HG02852 (cell line): ENCODE measurements at regions not wholly inside any gene's neighbourhood (a gene's known extent, or its start where the extent isn't known, plus 50 kb on each side); places are given as distances from the start of the nearest gene placed in this dataset.

Experiments used
- ATAC-seq: cut with Tn5 transposase; IDR thresholded peaks from one replicate; pipeline ENCODE4 v1.9.1; 2021; ENCODE audit warnings: mild to moderate bottlenecking, moderate library complexity; ENCODE audit not compliant: unreplicated experiment

GRCh38 chr14:56933446-56933845, 123.2 kb upstream of the OTX2 start:
- no peak for ATAC-seq

- no peak for ATAC-seq
These were observed 108.7 kb upstream of the OTX2 start for GRCh38 chr14:56918849-56919574.

- no peak for ATAC-seq
These were observed 95.0 kb upstream of the OTX2 start for GRCh38 chr14:56905282-56905681.

DNA sequence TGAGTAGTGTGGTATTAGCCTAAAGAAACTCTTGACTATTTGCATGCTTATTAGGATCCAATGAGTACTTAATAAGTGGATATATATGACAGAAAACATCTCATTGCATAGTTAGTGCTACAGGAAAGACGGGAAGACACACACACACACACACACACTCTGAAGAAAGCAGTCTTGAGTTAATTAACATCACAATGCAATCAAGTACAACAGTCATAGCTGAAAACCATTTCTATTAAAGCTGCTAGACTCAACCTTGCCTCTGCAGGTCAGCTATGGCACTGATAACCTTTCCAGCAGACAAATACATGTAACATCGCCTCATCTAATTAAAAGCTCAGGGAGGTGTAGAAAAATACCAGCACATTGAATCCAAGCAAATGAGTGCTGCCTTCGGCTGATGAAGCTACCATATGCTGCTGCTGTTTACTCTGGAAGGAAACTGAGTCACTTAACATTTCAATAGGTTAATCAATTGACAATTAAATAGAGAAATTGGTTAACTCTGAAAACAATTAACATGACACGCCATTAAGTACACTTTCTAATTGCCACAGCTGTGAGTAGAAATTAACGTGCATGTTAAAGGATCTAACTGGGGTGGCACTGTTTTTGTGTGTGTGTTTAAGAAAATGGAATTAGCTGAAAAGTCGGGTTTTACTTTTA, 93.2 kb upstream of the OTX2 start:
- no peak for ATAC-seq

GRCh38 chr14:56902385-56902784, 92.1 kb upstream of the OTX2 start:
- ATAC-seq: no peak

DNA sequence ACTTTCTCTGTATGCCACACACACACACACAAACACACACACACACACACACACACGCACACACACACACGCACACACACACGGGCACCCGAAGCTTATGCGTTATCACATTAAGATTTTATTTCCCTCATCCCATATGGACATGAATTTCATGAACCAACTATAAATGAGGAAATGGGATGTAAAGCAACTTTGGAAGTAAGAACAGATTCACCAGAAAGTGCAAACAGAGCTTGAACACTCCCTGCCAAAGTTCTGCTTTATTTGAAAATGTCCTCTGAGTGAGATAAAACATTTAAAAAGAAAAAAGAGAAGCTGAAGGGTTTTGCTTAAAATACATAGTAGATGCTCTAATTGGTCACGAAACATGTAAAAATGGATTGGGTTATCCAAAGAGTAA, 90.4 kb upstream of the OTX2 start:
- no peak for ATAC-seq

GRCh38 chr14:56899829-56900228, 89.5 kb upstream of the OTX2 start:
- ATAC-seq: no peak

DNA sequence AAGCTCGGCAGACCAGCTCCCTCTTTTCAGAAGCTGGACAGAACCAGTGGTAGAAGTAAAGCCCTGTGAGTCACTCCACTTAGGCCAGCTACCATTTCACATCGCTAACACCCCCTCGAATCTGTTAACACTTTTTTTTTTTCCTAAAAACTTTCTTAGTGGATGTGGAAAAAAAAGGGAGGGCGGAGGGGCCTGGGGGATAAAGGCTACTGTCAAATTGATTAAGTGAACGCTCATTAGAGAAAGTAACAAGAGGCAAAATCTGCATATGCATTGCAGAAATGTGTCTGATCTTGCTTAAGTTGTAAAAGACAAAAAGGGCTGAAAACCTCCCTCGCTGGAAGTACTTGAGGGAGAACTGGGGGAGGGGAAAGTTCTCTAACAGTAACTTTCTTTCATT, 86.6 kb upstream of the OTX2 start:
- no peak for ATAC-seq

DNA sequence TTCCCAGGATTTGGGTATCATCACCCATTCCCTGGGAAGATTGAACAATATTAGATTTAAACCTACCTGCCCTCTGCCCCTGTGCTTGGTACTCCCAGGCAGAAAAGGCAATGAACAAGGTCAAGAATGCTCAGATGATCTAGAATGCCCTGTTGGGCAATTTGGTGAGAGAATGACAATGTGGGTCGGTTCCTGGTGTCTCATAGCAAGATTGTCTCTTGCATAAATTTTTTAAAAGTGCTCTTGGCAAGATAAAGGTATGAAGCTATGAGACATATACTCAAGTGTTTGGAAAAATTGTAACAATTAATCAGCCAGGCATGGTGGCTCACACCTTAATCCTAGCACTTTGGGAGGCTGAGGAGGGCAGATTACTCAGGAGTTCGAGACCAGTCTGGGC, 86.0 kb upstream of the OTX2 start:
- no peak for ATAC-seq

GRCh38 chr14:56895154-56895553, 84.9 kb upstream of the OTX2 start:
- ATAC-seq: no peak

DNA sequence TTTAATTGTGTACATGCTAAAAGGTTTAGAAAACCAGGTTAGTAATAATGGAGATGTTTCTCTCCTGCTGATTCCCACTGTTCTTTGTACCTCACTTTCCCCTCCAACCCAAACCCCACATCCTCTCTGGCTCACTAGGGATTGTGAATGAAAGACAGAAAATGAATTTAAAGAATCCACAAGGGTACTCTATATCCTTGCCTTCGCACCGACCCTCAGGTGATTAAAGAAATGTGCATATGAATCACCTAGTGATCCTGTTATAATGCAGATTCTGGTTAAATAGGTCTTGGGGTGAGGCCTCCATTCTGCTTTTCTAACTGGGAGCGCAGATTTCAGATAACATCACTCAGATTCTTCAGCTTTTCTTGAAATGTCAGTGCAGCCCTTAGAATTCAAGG, 84.3 kb upstream of the OTX2 start:
- ATAC-seq: no peak

DNA sequence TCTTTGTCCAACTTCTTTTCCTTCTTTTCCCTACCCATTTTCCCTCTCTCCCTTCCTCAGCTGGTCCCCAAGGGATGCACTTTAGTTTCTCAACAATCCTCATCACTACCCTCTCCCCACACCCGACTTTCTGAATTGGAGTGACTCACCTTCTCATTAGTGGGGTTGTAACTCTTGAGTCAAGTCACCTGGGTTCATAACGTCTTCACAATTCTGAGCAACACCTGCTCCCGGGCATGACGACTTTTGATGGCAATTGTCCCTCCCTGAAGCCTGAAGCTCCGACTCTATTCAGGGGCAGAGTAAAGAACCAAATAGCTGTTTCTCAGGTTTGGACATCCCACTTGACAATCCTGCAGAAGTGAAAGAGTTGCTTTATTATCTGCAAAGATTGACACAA, 82.7 kb upstream of the OTX2 start:
- no peak for ATAC-seq

DNA sequence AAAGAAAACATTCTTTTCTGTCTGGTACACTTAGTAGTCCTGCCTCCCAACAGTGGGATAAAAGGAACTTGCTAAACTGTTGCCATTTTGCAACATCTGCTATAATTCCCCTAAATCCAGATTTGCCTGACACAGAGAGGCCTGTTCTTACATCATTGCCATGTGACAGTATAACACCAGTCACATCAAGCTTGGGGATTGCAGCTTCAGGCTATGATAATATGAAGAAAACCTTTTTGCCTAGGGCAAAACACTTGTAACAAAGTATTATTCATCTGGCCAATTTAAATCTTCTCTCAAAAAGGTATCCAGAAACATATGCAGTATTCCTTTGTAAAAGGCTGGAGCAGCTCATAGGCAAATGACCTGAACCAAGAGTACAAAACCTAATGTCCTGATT, 80.9 kb upstream of the OTX2 start:
- no peak for ATAC-seq

GRCh38 chr14:56889705-56890104, 79.4 kb upstream of the OTX2 start:
- no peak for ATAC-seq

DNA sequence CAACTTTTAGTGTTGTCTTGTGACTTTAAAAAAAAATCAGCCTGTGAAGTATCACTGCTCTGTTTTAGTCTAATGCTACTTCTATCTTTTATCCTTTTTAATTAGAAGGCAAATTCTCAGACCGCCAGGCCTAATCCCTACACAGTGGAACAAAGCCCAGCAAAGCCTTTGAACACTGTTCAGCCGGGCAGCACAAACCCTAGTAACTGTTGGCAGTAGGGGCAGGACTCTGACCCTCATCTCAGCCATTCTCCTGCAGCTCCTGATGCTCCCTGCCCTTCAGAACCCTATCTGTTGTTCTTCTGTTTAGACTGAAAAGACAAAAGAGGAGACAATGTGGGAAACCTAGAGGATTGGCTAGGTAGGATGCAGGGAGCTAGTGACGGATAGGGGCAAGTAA, 78.0 kb upstream of the OTX2 start:
- ATAC-seq: no peak

DNA sequence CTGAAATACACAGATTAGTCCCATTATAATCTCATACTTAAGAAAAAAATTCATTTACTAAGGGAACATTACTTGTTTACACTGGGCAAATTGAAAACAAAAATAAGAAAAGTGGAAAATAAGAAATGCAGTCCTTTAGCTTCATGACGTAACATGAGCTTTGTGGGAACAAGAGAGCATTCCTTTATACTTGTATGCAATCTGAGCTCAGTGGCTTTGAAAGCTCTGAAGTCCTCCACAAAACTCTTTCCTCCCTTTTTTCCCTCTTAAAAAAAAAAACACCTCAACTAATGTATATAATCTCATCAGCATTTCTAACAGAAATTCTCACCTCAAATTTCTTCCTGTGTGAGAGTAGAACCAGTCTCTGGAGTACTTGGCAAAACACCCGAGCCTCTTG, 76.9 kb upstream of the OTX2 start:
- no peak for ATAC-seq

- ATAC-seq: no peak
These were observed 76.3 kb upstream of the OTX2 start for GRCh38 chr14:56886471-56887062.

DNA sequence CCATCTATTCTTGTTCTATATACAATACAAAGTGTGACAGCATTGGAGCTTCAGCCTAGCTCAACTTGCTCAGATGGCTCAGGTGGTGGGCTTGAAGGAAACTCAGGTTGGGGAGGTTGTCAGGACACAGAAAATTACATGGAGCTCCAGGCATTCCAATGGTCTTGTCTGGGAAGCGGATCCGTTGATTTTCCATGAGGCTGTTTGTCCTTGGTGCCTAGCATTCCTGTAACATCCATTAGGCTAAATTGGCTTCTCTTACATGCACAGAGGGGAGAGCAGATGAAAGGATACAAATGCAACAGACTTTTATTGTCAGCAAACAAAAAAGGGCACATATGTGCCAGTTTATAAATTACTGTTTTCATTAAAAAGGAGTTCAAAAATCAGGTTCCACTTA, 75.5 kb upstream of the OTX2 start:
- no peak for ATAC-seq

DNA sequence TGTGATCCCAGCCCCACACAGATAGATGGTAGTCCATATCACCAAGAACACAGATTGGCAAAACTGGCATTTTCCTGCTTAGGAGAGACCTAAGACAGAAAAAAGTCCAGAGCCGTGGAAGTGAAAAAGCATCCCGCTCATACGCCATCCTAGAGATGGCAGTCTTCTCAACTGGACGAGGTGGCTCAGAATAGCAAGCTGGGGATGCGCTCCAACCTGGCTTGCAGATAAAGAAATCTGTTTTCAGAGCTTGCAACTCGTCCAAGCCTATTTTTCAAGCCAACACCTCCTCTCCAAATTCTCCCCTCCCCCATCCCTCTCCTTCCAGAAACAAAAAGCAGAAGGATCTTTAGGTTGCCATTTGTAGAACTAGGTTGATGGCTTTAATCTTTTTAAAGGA, 74.3 kb upstream of the OTX2 start:
- ATAC-seq: no peak

DNA sequence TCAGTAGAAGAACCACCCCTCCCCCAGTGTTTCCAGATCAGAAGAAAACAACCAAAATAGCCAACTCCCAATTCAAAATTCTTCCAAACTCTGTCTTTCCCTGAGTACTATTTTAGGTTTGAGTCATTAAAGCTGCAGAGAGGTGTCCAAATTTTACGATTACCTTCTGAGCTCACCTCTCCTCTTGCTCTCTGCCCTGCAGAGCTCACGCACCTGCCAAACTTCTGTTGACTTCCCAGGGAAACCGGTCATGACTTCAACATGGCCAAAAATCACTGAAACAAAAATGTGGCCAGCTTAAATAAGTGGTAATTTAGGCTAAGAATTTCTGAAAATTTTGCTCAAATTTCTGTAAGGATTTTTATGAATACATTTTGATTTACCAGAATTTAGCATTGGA, 70.9 kb upstream of the OTX2 start:
- no peak for ATAC-seq

- no peak for ATAC-seq
These were observed 68.5 kb upstream of the OTX2 start for GRCh38 chr14:56878766-56879165.

GRCh38 chr14:56875104-56875675, 64.9 kb upstream of the OTX2 start:
- ATAC-seq: no peak
